ENCODE measurements at regions not wholly inside any gene's neighbourhood (a gene's known extent, or its start where the extent isn't known, plus 50 kb on each side); places are given as distances from the start of the nearest gene placed in this dataset.

DNA sequence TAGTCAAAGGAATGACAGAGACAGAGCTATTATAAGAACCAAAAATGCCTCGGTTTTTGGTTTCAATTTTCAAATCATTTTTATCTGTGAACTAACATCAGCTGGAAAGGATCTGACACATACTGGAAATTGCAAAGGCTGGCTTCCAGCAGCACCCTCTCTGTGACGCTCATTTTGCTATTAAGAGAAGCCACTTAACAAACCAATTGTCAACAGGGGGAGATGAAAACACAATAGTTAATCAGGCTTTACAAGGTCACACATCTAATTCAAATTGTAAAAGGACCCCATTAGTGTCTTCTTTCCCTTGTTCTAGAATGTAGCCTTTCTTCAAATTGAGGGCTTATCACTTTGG lies 160.5 kb downstream of the TFAP2B start:
- no peaks in the 10 kb centered on the region for H3K9me3 ChIP-seq (ENCODE audit: control insufficient read depth, low read length)
- H3K4me2 ChIP-seq (ENCODE audit: low read length) = no peak overlapping the region
- H3K4me1 ChIP-seq = no peaks in the 10 kb centered on the region
- H2AFZ ChIP-seq = no peak overlapping the region
- H3K4me3 ChIP-seq (ENCODE audit: low read depth, low read length) = no peak overlapping the region
- no peaks in the 10 kb centered on the region for H3K36me3 ChIP-seq (ENCODE audit: control insufficient read depth, insufficient read depth, low read length)
- no peaks in the 10 kb centered on the region for H3K27me3 ChIP-seq (ENCODE audit: control insufficient read depth, insufficient read depth, low read length)
- TF ChIP-seq, protein P1, sequence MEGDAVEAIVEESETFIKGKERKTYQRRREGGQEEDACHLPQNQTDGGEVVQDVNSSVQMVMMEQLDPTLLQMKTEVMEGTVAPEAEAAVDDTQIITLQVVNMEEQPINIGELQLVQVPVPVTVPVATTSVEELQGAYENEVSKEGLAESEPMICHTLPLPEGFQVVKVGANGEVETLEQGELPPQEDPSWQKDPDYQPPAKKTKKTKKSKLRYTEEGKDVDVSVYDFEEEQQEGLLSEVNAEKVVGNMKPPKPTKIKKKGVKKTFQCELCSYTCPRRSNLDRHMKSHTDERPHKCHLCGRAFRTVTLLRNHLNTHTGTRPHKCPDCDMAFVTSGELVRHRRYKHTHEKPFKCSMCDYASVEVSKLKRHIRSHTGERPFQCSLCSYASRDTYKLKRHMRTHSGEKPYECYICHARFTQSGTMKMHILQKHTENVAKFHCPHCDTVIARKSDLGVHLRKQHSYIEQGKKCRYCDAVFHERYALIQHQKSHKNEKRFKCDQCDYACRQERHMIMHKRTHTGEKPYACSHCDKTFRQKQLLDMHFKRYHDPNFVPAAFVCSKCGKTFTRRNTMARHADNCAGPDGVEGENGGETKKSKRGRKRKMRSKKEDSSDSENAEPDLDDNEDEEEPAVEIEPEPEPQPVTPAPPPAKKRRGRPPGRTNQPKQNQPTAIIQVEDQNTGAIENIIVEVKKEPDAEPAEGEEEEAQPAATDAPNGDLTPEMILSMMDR (IDR thresholded peaks at IDR 0.05) = no peak
- H3K9ac ChIP-seq = no peak overlapping the region
- no peaks in the 10 kb centered on the region for H3K79me2 ChIP-seq
- H3K27ac ChIP-seq = no peak overlapping the region

DNA sequence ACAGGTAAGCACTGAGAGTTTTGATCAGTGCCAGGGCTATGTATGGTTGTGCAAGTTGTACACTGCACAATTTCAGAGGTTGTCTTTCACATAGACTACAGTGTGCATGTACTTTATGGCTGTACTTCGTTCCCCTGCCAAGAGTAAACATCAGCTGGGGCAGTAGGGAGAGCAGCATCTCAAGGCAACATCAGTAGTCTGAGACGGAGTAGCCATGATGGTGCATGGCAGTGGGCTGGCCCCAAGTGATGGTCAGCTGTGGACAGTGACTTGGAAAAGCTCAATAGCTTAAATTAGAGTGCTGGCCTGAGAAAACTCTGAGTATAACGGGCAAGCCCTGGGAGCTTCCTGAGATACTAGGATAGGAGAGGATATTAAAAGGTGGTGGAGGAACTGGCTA lies 165.5 kb downstream of the TFAP2B start:
- Histone ChIP-seq H2AFZ (no peak overlapping the region), H3K9ac (no peak overlapping the region), H3K4me3 (ENCODE audit: low read depth, low read length) (no peak overlapping the region), H3K36me3 (ENCODE audit: control insufficient read depth, insufficient read depth, low read length) (no peaks in the 10 kb centered on the region), H3K4me1 (no peaks in the 10 kb centered on the region), H3K27ac (no peak overlapping the region), H3K79me2 (no peaks in the 10 kb centered on the region), H3K27me3 (ENCODE audit: control insufficient read depth, insufficient read depth, low read length) (no peaks in the 10 kb centered on the region), H3K4me2 (ENCODE audit: low read length) (no peak overlapping the region), H3K9me3 (ENCODE audit: control insufficient read depth, low read length) (no peaks in the 10 kb centered on the region)
- TF ChIP-seq, protein P1 (IDR thresholded peaks at IDR 0.05) = no peak

DNA sequence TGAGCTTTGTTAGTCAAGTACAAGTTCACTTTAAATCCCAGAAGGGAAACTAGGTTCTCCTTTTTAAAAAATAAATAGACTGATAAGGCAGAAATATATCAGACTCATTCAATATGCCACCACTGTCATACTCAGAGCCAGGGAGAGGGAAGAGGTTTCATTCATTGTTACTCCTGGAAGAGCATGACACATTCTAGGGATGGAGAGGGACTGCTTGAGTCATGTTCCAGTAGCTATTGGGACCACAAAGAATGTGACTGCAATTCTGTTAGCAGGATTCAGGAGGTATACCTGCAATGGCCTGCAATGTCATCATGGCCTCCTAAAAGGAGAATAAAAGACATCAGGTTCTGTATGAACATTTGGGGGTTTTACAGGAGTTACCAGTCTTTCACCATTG lies 167.6 kb downstream of the TFAP2B start:
- Histone ChIP-seq H3K36me3 (ENCODE audit: control insufficient read depth, insufficient read depth, low read length) (no peaks in the 10 kb centered on the region), H3K4me2 (ENCODE audit: low read length) (no peak overlapping the region), H3K9ac (no peak overlapping the region), H3K79me2 (no peaks in the 10 kb centered on the region), H2AFZ (no peak overlapping the region), H3K4me3 (ENCODE audit: low read depth, low read length) (no peak overlapping the region), H3K9me3 (ENCODE audit: control insufficient read depth, low read length) (no peaks in the 10 kb centered on the region), H3K4me1 (no peaks in the 10 kb centered on the region), H3K27me3 (ENCODE audit: control insufficient read depth, insufficient read depth, low read length) (no peaks in the 10 kb centered on the region), H3K27ac (no peak overlapping the region)
- TF ChIP-seq, protein P1 (IDR thresholded peaks at IDR 0.05) = no peak

DNA sequence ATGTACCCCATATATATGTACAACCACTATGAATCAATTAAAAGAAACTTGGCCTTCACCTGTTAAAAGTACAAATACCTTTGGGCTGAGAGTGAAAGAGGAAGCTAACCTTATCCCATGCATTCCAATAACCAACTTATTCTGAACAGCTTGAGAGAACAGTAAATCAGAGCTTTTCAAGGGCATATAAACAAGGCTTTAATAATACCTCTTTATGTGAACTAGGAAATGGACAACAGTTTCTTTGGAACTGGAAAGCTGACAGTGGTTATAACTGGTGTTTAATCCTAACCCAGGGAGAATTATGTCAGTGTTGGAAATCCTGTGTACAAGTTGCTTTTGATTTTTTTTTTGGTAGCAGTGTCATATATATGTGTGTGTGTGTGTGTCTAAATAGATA lies 170.5 kb downstream of the TFAP2B start:
- Histone ChIP-seq H3K79me2 (no peaks in the 10 kb centered on the region), H3K36me3 (ENCODE audit: control insufficient read depth, insufficient read depth, low read length) (no peaks in the 10 kb centered on the region), H3K9me3 (ENCODE audit: control insufficient read depth, low read length) (no peaks in the 10 kb centered on the region), H3K9ac (no peak overlapping the region), H3K4me2 (ENCODE audit: low read length) (no peak overlapping the region), H3K27ac (no peak overlapping the region), H2AFZ (no peak overlapping the region), H3K4me3 (ENCODE audit: low read depth, low read length) (no peak overlapping the region), H3K27me3 (ENCODE audit: control insufficient read depth, insufficient read depth, low read length) (no peaks in the 10 kb centered on the region), H3K4me1 (no peaks in the 10 kb centered on the region)
- TF ChIP-seq, protein P1 (IDR thresholded peaks at IDR 0.05) = no peak

DNA sequence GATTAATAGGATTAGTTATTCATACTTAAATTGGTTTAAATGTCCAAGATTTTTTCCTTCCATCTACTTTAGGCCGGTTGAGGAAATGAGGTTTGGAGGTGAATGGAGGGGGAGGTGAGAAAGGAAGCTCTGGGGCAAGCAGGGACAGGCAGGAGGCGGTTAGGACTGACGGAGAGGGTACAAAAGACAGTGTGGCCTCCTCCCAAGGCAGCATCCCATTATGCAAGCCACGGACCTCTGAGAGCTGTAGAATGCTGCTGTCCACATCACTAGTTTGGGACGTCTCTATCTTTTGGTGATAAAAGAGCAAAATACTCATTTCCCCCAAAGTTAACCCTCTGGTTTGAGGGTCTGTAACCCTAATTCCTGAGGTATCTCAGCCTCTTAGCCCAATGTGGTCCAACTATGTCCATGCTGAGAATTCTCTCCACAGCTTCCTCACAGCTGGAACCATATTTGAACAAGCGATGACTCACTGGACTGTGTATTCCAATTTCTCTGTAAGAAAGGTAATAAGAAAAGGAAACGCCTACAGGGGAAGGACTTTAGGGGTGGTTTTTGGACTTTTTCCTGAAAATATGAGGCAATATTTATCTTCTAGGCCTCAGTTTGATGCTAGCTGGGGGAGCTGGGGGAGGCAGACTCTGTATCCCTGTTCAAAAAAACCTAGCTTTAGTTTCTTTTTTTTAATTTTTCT lies 172.2 kb downstream of the TFAP2B start:
- Histone ChIP-seq H3K9ac (no peak overlapping the region), H3K27ac (no peak overlapping the region), H3K27me3 (ENCODE audit: control insufficient read depth, insufficient read depth, low read length) (no peaks in the 10 kb centered on the region), H2AFZ (no peak overlapping the region), H3K36me3 (ENCODE audit: control insufficient read depth, insufficient read depth, low read length) (no peaks in the 10 kb centered on the region), H3K79me2 (no peaks in the 10 kb centered on the region), H3K4me3 (ENCODE audit: low read depth, low read length) (no peak overlapping the region), H3K9me3 (ENCODE audit: control insufficient read depth, low read length) (no peaks in the 10 kb centered on the region), H3K4me2 (ENCODE audit: low read length) (no peak overlapping the region), H3K4me1 (no peaks in the 10 kb centered on the region)
- TF ChIP-seq, protein P1 (IDR thresholded peaks at IDR 0.05) = no peak

Measured in parathyroid adenoma (tissue), 2 donors.